Epithelial cell of esophagus (primary cell): ENCODE measurements at regions not wholly inside any gene's neighbourhood (a gene's known extent, or its start where the extent isn't known, plus 50 kb on each side); places are given as distances from the start of the nearest gene placed in this dataset.

Experiments used
- DNase-seq: peaks from one replicate; pipeline ENCODE4 v3.0.0; 2010; ENCODE audit warnings: low read depth
- H3K4me3 ChIP-seq: 2 replicates; pipeline ENCODE4 v1.5.1; 2011; ENCODE audit warnings: mild to moderate bottlenecking, low read length, control low read depth
- CTCF ChIP-seq: IDR thresholded peaks from 2 replicates; pipeline ENCODE4 v1.5.1; 2011; ENCODE audit warnings: low read depth, mild to moderate bottlenecking, low read length, control low read depth, inconsistent platforms; ENCODE audit not compliant: insufficient read depth; ENCODE audit errors: missing control alignments

DNA sequence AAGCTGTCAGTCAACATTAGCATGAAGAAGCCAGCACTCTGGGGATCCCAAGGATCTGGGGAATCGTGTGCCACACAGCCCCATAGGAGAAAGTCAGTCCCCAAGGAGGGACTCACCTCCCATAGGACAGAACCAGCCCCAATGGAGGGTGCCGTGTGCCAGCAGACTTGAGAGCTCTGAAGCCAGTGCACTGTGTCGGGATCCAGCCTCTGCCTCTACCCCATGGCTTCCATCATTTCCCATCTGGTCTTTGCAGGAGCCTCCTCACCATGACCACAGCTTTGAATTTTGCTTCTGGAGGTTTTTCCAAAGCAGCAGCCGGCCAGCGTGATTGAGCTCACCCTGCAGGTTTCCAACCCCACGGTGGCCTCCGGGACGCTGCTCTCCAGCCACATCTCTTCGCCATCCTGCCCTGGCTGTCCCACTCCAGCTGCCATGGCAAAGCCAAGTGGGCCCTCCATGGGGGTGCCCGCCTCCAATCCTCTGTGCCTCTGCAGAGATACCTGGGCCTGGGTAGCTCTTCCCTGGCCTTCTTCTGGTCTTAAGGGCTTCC lies 171.8 kb upstream of the SHH start:
- no peak for TF ChIP-seq CTCF
- no peak for DNase-seq
- no peak overlapping the region for H3K4me3 ChIP-seq

- TF ChIP-seq CTCF, result no peak
- no peak for DNase-seq
- no peak overlapping the region for H3K4me3 ChIP-seq
Observed at GRCh38 chr7:155983176-155983815, 171.0 kb upstream of the SHH start.

DNA sequence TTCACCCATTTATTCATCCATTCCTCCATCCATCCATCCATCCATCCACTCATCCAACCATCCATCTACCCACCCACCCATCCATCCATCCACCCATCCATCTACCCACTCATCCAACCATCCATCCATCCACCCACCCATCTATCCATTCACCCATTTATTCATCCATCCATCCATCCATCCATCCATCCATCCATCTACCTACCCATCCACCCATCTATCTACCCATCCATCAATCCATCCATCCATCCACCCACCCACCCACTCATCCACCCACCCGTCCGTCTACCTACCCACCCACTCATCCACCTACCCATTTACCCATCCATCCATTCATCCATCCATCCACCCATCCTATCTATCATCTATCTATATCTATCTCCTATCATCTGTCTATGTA lies 169.4 kb upstream of the SHH start:
- no peak for TF ChIP-seq CTCF
- no peak overlapping the region for H3K4me3 ChIP-seq
- DNase-seq, result no peak

- TF ChIP-seq CTCF, result no peak
- DNase-seq, result no peak
- no peak overlapping the region for H3K4me3 ChIP-seq
Observed at GRCh38 chr7:155980841-155981240, 168.6 kb upstream of the SHH start.

DNA sequence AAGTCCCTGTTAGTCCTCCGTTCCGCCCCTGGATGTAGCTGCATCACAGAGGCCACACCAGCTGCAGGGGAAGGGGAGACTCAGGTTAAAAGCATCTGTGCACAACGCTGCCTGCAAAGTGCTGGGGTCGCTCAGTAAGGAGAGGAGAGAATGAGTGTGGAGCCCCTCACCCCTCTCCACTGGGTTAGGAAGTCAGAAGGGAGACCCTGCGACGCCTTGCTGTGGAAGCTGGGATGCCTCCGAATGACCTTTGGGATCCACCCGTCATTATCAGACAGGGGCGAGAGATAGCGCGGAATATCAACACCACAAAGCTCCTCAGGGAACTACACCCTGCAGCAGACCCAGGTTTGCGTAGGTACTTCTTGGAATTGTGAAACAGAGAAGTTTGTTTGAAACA lies 167.7 kb upstream of the SHH start:
- no peak overlapping the region for H3K4me3 ChIP-seq
- DNase-seq, result no peak
- TF ChIP-seq CTCF, result no peak

GRCh38 chr7:155979566-155979965 lies 167.3 kb upstream of the SHH start:
- no peak for DNase-seq
- TF ChIP-seq CTCF, result no peak
- H3K4me3 ChIP-seq, result no peak overlapping the region

DNA sequence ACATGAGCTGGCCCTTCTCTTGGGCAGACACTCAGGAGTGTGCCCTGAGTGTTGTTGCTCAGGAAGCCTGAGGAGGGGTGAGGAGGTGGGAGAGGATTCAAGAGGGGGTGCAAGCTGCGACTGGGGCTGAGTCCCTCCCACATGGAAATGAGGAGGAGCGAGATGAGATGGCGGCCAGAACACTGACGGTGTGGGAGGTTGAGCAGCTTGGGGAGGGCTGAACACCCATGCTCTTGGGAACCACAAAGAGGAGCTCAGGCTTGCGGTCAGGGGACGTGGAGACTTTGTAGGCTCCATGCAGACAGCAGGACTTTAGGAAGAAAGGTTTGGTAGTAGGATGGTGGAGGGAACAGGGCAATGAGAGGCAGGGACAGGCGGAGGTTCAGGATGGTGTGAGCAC lies 163.2 kb upstream of the SHH start:
- TF ChIP-seq CTCF, result no peak
- DNase-seq, result no peak
- H3K4me3 ChIP-seq, result no peak overlapping the region
